ENCODE measurements at regions not wholly inside any gene's neighbourhood (a gene's known extent, or its start where the extent isn't known, plus 50 kb on each side); places are given as distances from the start of the nearest gene placed in this dataset.

DNA sequence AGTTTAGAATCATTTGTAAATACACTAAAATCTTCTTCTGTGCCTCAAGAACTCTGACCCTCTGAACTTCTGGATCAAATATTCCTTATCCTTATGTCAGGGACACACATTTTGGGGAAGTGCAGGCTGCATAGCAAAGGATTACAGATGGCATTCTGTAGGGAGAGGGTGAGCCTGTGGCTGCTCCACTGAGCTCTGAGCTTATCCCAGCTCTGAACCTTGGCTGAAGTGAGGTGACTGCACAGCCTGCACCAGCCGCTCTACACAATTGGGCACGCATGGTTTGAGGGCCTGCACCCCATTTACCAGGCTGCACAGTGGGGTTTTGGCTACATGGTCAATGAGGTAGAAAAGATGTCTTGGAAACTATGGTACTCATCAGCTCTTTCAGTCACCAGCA is 251.6 kb downstream of the GALR1 start:
- TF ChIP-seq, protein P1, sequence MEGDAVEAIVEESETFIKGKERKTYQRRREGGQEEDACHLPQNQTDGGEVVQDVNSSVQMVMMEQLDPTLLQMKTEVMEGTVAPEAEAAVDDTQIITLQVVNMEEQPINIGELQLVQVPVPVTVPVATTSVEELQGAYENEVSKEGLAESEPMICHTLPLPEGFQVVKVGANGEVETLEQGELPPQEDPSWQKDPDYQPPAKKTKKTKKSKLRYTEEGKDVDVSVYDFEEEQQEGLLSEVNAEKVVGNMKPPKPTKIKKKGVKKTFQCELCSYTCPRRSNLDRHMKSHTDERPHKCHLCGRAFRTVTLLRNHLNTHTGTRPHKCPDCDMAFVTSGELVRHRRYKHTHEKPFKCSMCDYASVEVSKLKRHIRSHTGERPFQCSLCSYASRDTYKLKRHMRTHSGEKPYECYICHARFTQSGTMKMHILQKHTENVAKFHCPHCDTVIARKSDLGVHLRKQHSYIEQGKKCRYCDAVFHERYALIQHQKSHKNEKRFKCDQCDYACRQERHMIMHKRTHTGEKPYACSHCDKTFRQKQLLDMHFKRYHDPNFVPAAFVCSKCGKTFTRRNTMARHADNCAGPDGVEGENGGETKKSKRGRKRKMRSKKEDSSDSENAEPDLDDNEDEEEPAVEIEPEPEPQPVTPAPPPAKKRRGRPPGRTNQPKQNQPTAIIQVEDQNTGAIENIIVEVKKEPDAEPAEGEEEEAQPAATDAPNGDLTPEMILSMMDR (IDR thresholded peaks at IDR 0.05) = no peak
- no peak for TF ChIP-seq POLR2A (IDR thresholded peaks at IDR 0.05)

Data from vagina (tissue), 2 donors.